ENCODE measurements at regions not wholly inside any gene's neighbourhood (a gene's known extent, or its start where the extent isn't known, plus 50 kb on each side); places are given as distances from the start of the nearest gene placed in this dataset.

- Histone ChIP-seq H3K4me3 (ENCODE audit: extremely low read depth in 1 of 4, insufficient read depth in 2 of 4, low read depth in 3 of 4, low read length in 4 of 4) (no peak overlapping the region), H3K79me2 (ENCODE audit: control insufficient read depth in 1 of 2, insufficient read depth in 2 of 2, low read length in 2 of 2) (no peaks in the 10 kb centered on the region), H3K23ac (ENCODE audit: insufficient read length) (no peak overlapping the region), H3K36me3 (ENCODE audit: control insufficient read depth in 2 of 4, insufficient read depth in 4 of 4, low read length in 3 of 4) (no peaks in the 10 kb centered on the region; a peak in 2 of 8 replicates), H2AK5ac (ENCODE audit: low read depth, low read length) (no peak overlapping the region), H3K4me2 (ENCODE audit: insufficient read depth in 1 of 2, low read depth in 2 of 2, low read length in 2 of 2) (no peak overlapping the region), H4K8ac (ENCODE audit: extremely low read depth, insufficient read depth, low read length) (no peak overlapping the region), H3K9me3 (ENCODE audit: insufficient read depth in 2 of 2, low read depth in 1 of 2, low read length in 1 of 2) (no peaks in the 10 kb centered on the region), H2BK120ac (replicated peaks; ENCODE audit: low read depth, low read length) (no peak overlapping the region), H3K79me1 (ENCODE audit: low read depth, low read length) (no peaks in the 10 kb centered on the region), H3K9ac (replicated peaks in 1 of 4; ENCODE audit: extremely low read depth in 1 of 4, low read depth in 3 of 4, low read length in 3 of 4) (no peak overlapping the region), H3K27ac (ENCODE audit: low read depth, low read length) (no peak overlapping the region), H2BK12ac (ENCODE audit: low read depth, low read length) (0 out of 2 replicates have a peak overlapping the region, but pooled peaks have one; percentile 60), H4K91ac (replicated peaks; ENCODE audit: insufficient read length, low read length) (peak overlapping the region; percentile 72), H2BK20ac (ENCODE audit: low read length) (peak overlapping the region; percentile 97), H4K20me1 (replicated peaks in 1 of 2; ENCODE audit: control insufficient read depth in 1 of 2, insufficient read depth in 2 of 2, low read length in 2 of 2) (no peaks in the 10 kb centered on the region), H3K27me3 (replicated peaks in 1 of 4; ENCODE audit: control insufficient read depth in 3 of 4, extremely low read depth in 1 of 4, insufficient read depth in 3 of 4, low read length in 3 of 4) (no peaks in the 10 kb centered on the region; a peak in 2 of 7 replicates), H2BK15ac (ENCODE audit: low read length) (peak overlapping the region; percentile 72), H3K14ac (ENCODE audit: insufficient read length) (no peak overlapping the region), H3K18ac (ENCODE audit: extremely low read depth, low read length) (peak overlapping the region; percentile 60; the same call in 1 of the 2 replicates), H3K56ac (replicated peaks; ENCODE audit: insufficient read length, low read depth, low read length) (no peak overlapping the region), H3K4ac (replicated peaks; ENCODE audit: insufficient read length, low read depth, low read length) (peak overlapping the region; percentile 29), H3K23me2 (ENCODE audit: low read depth, low read length) (no peaks in the 10 kb centered on the region), H2AFZ (ENCODE audit: low read length) (0 out of 2 replicates have a peak overlapping the region, but pooled peaks have one; percentile 55), H3K4me1 (replicated peaks in 1 of 4; ENCODE audit: control insufficient read depth in 3 of 4, insufficient read depth in 4 of 4, low read length in 3 of 4) (peaks cover 0 to 12% (median 8%) of the 10 kb centered on the region in 4 experiments; a peak in 5 of 7 replicates), H2BK5ac (ENCODE audit: low read depth, low read length) (0 out of 2 replicates have a peak overlapping the region, but pooled peaks have one; percentile 71), H4K5ac (ENCODE audit: insufficient read length, low read depth, low read length) (peak overlapping the region; percentile 25)
- WGBS, 2 experiments (ENCODE audit: extremely low coverage in 1 of 2, insufficient coverage in 1 of 2, insufficient read length in 1 of 2, insufficient replicate concordance in 2 of 2, low coverage in 1 of 2, low lambda C conversion rate in 2 of 2, missing lambda C conversion rate in 1 of 2), result 88% methylated on average over 22 of the region's 22 CpGs; no CpG with 5 or more reads in 1 of the 2 experiments
- TF ChIP-seq EZH2 (IDR thresholded peaks at IDR 0.05; ENCODE audit: low read depth, low read length, severe bottlenecking), result no peak
- no peak for TF ChIP-seq GTF2F1 (IDR thresholded peaks at IDR 0.05; ENCODE audit: borderline replicate concordance, low read depth, low read length)
- 0 out of 2 replicates have a peak, but pooled peaks have one; percentile 6 for TF ChIP-seq E2F6 (IDR thresholded peaks at IDR 0.05)
- TF ChIP-seq RBBP5 (IDR thresholded peaks at IDR 0.05; ENCODE audit: borderline replicate concordance, low read depth, low read length), result no peak
- no peak for TF ChIP-seq POU5F1 (IDR thresholded peaks at IDR 0.05; ENCODE audit: low read depth, low read length)
- TF ChIP-seq CHD1 (IDR thresholded peaks at IDR 0.05; ENCODE audit: low read depth, low read length), result no peak
- TF ChIP-seq BRCA1 (IDR thresholded peaks at IDR 0.05; ENCODE audit: low read depth, low read length), result no peak
- no peak for TF ChIP-seq ATF2 (IDR thresholded peaks at IDR 0.05; ENCODE audit: low read length)
- TF ChIP-seq SP4 (IDR thresholded peaks at IDR 0.05; ENCODE audit: low read length), result no peak
- FAIRE-seq (no peak), DNase-seq (ENCODE audit: low read depth in 1 of 2, low spot score in 2 of 2) (no peak)
- ChIA-PET CTCF (ENCODE audit: partially characterized antibody) (no interaction called here), POLR2A (ENCODE audit: partially characterized antibody) (interaction anchor here (1.1 to 1.6 kb wide), 3 partner anchors 8 to 16 kb away, joined by 4 to 6 read pairs (median 4); no protein-coding TSS in a partner anchor)
These were observed 52.7 kb upstream of the FAM20C start for GRCh38 chr7:139561-140243.

All from H1 (cell line).